Activated CD8-positive, alpha-beta memory T cell treated with anti-CD3 and anti-CD28 coated beads, Interleukin-2, amount 50 U/mL, for 48 hours (primary cell): ENCODE measurements at regions not wholly inside any gene's neighbourhood (a gene's known extent, or its start where the extent isn't known, plus 50 kb on each side); places are given as distances from the start of the nearest gene placed in this dataset.
"Not testable (repeated sequence)": the region's sequence is repeated elsewhere in the genome, so short reads cannot be mapped to it uniquely, and the experiment has no call there.

ENCODE experiments used
- DNase-seq: peaks from one replicate; pipeline ENCODE4 v3.0.0-alpha.2; 2020

DNA sequence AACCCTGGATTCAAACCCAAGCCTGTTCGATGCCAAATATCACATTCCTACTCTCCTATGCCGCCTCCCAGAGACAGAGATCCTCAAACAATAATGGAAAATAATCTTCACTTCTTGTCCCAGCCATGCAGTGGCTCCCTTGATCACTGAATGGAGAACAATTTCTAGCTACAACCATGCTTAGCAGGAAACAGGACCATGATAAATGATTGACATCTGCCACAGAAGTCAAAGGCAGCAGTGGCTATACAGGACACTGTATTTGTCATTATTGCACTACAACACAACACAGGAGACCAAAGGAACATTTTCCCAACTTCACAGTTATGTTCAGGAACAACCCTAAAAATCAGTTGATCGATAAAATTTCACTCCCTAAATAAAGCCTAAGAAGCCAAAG, 243.3 kb upstream of the SLC7A11 start:
- DNase-seq = no peak

DNA sequence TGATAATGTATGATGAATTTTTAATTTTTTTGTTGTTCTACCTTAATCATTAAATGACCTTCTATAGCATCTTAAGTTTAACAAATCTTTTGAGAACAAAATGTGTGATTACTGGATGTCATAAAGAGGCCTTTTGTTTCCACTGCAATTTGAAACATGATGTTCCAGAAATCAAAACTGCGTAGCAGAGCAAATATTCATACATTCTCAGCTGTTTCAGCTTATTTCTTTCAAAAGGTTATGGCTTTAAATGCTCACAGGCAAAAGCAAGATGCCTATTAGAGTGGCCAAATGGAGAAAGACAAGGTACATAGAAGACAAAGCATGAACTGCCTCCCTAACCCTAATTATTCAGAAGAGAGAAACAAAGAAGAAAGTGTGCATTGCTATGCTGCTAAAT, 233.0 kb upstream of the SLC7A11 start:
- DNase-seq = no peak

DNA sequence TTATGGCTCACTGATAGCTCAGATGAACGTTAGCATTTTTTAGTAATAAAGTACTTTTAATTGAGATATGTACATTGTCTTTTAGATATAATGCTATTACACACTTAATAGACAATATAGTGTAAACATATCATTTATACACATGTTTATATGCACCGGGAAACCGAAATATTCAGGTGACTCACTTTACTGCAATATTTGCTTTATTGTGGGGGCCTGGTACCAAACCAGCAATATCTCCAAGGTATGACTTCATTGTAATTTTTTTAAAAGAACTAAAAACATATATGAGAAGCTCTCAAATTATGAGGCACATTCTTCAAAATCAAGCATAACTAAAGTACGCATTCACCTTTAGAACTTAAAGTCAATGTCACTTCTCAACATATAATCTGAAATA, 231.2 kb upstream of the SLC7A11 start:
- DNase-seq = no peak

DNA sequence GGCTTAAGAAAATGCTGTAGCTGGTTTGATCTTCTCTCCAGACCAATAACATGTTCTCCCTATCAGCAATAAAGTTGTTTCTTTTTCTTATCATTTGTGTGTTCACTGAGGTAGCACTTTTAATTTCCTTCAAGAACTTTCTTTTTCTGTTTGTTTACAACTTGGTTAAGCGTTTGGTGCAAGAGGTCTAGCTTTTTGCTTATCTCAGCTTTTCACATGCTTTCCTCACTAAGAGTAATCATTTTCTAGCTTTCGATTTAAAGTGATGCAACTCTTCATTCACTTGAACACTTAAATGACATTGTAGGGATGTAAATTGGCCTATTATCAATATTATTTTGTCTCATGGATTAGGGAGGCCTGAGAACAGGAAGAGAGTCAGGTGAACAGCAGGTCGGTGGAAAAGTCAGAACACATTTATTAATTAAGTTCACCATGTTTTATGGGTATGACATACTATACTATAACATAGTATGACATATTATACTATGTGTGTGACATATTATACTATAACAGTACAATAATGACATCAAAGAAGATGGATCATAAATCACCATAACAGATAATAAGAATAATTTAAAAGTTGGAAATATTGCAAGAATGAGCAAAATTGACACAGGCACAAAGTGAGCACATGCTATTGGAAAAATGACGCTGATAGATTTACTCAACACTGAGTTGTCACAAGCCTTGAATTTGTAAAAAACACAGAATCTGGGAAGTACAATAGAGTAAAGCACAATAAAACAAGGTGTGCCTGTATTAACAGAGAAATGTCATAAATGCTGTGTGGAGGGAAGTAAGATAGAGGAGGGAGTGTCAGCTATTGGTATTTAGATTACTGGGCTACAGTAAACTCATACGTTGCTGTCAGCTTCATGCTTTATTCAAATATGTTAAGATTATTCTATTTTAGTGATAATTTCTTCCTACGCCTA, 218.6 kb upstream of the SLC7A11 start:
- no peak for DNase-seq

DNA sequence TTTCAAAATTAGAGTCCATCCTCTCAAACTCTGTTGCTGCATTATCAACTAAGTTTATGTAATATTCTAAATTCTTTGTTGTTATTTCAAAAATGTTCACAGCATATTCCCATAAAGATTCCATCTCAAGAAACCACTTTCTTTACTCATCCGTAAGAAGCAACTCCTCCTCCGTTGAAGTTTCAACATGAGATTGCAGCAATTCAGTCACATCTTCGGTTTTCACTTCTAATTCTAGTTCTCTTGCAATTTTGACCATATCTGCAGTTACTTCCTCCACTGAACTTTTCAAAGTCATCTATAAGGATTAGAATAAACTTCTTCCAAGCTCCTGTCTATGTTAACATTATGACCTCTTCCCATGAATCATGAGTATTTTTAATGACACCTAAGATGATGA, 216.6 kb upstream of the SLC7A11 start:
- DNase-seq = no peak

DNA sequence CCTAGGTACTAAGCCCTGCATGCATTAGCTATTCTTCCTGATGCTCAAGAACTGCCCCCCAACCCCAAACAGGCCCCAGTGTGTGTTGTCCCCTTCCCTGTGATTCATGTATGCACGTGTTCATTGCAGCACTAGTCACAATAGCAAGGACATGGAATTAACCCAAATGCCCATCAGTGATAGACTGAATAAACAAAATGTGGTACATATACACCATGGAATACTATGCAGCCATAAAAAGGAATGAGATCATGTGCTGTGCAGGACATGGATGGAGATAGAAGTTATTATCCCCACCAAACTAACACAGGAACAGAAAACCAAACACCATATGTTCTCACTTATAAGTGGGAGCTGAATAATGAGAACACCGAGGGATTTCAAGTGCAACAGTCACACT, 214.2 kb upstream of the SLC7A11 start:
- DNase-seq = not testable (repeated sequence)

DNA sequence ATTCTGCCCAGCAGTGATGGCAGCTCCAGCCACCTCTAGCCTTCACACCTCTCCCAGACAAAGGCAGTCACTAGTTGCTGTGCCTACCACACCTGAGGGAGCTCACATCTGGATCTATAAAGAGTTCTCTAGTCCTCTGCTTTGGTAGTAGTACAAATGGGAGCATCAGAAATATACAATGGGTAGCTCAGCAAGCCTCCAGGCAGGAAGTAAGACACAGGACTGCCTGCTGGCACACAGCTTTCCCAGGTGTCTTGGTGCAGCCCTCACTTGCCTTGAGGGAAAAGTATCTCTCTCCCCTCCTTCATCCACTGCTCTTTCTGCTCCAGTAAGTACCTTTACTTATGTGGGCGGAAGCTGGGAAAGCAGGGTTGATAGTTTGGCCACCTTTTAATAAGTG, 212.9 kb upstream of the SLC7A11 start:
- DNase-seq = no peak

DNA sequence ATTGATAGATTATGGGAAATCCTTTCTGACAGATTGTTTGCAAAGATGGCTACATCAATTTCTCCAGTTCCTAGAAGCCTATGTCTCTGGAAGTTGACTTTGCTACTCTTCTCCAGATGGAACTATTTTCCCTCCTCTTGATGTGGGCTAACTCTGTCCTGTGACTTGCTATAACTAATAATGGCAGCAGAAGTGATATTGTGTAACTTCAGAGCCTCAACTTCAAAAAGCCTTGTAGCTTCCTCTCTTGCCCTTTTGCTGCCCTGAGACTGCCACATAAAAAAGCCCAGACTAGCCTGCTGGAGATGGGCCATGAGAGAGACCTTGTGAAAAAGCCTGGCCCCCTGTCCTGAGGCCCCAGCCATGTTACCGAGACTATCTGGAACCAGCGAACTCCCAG, 210.7 kb upstream of the SLC7A11 start:
- DNase-seq = no peak

DNA sequence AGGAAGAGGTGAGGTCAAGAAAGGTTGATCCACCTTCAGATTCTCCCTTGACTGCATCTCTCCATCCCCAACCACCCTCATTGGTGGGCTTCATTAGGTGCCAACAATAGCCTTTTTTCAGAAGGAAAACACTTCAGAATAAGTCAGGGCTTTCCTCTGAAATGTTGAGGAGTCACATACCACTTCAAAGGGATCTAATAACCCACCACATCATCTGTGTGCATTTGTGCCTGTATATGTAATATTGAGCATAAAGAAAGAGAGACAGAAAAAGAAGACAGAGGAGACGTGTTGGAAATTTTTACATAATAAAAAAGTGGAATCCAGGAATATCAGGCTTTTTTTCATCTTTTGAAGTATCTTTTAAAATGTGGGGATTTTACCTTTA, 209.1 kb upstream of the SLC7A11 start:
- no peak for DNase-seq

DNA sequence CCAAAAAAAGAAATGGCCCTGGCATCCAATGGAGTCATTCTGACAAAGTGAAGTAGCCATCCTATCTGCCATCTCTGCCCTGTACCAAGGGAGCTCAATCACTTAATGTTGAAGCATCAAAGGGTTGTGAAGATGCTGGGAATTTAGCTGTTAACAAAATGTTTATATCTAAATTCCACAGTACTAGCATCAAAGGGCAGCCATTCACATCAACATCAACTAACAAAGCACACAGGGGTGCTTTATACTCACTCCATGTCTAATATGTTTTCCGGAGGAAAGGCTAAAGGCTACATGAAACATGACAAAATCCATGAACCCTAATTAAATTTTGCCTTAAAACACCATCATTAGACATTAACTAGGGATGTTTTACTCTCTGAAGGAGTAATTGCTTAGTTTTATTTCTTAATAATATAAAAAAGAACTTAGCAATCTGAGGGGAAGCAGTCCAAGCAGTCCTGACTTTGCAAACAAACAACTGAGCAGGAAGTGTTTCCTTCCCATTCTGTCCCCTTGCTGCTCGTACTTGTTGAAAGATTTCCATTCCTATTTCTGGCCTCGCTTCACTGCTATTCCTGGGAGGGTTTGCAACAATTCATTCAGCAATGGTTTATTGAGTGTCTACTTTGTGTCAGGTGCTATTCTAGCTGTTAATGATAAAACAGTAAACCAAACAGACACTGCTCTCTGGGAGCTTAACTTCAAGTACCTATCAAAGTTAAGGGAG, 208.6 kb upstream of the SLC7A11 start:
- no peak for DNase-seq

DNA sequence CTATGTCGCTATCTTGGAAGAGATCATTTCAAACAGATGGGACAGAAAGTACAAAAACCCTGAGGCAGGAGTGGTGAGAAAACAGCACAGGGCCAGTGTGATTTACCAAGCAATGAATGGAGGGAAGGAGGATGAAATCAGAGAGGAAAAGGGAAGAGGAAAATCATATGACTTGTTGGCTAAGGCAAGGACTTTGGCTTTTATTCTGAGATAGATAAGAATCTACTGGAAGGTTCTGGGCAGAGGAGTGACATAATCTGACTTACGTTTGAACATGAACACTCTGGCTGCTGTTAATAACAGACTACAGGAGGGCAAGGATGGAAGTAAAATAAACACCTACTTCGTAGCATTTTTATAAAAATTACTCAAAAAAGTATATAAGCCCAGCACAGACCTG, 207.8 kb upstream of the SLC7A11 start:
- DNase-seq = no peak

DNA sequence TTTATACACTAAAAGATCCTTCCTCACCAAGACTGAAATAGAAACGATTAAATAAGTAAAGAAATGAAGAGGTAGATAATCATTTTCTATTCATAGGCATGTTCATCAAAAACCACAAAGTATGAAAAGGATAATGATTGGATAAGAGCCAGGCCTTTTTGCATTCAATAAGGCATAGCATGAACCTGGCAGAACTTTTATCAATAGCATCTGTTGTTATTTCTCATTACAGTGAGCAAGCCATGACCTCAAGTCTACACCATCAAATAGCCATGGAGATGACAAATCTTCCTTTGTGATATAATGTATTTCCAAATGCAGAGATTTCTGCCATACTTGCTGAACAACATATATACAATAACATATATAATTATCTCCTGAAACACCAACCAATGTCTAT, 206.0 kb upstream of the SLC7A11 start:
- no peak for DNase-seq

DNA sequence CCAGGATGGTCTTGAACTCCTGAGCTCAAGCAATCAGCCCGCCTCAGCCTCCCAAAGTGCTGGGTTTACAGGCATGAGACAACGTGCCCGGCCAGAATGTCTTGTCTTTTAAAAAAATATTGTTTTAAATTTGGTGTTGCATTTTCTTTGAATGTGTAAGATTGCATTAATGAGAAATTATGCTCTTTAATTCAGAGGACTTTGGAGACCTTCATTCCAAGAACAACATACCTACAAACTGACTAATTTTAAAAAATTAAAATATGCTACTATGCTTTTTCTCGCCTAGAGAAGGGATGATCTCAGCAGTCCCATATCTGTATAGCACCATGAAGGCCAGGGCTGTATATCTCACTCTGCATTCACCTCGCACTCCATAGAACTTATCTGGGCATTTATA, 204.3 kb upstream of the SLC7A11 start:
- no peak for DNase-seq

DNA sequence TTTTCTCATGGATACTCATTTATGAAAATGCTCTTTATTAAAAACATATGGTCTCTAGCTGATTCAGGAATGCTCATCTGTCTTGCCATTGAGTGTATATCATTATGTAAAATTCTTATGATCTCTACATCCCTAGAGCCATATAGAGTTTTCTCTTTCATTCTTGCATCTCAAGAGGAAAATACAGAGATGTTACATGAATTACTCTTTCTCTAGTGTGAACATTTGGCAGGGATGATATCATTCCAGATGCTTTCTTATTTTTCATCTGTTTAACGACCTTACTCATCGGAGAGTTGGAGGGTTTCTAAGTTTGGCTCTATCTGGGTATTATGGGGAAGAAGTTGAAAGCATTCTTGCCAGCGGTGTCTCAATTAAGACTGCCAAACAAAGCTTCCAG, 202.9 kb upstream of the SLC7A11 start:
- DNase-seq = no peak

DNA sequence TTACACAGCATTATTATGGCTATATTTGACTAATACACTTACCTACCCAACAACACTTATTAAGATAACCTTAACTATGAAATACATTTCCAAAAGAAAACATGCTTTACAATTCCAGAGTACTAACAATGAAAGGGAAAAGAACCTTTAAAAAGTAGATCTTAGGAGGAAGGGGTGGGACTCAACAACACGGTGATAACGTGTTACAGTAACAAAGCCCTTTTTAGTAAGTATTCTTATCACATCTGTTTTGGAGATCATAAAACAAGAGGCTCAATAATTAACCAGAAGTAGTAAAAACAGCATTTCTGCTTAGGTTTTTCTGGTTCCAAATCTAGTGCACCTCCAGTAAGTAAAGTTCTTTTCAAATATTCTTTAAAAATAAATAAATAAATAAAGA, 202.1 kb upstream of the SLC7A11 start:
- DNase-seq = no peak

DNA sequence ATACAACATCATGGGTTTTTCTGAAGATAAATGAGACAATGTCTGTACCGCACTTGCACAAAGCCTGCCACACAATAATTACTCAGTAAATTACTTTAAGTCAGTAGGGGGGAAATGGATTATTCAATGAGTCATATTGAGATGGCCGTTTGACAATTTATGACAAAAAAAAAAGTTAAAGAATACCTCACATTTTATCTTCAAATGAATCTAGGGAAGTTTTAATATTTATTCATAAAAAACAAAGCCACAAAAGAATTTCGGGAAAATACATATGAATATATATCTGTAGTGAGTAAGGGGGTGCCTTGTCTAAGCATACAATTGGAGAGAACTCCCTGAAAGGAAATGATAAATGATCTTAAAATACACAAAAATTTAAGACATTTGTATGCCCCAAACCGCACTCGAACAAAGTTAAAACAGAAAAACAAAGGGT, 197.0 kb upstream of the SLC7A11 start:
- DNase-seq = no peak

DNA sequence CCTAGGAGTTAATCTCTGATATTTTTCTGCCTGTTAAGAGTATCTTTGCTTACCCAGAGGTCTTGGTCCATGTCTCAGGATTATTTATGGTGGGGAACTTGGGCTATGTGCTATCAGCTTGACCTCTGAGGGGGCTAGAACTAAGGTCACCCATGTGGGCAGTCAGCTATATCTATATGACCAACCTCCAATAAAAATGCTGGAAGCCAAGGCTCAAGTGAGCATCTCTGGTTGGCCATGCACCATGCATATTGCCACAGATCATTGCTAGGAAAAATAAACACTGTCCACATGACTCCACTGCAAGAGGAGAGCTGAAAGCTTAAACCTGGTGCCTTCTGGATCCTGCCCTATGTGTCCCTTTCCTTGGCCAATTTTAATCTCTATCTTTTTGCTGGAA, 196.5 kb upstream of the SLC7A11 start:
- no peak for DNase-seq

DNA sequence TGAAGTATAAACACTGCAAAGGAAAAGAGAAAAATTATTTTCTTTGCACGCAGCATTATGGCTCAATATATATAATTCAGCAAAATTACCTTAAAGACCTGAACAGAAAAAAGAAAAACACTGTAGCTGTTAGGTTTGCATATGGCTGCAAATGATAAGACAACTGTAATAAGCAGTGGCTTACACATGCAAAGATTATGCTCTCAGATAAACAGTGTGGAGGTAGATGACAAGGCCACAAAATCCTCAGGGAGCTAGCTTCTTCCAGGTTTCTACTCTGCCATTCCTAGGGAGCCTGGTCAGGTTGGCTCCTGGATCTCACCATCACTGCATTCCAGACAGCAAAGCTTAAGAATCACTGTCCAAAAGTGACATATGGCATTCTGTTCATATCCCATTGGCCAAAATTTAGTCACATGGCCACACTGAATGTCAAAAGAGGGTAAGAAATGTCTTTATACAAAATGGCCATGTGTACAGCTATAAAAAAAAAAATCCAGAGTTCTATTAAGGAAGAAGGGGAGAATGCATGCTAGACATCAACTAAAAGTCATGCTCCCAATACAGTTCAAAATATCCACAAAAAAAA, 195.2 kb upstream of the SLC7A11 start:
- DNase-seq = no peak

DNA sequence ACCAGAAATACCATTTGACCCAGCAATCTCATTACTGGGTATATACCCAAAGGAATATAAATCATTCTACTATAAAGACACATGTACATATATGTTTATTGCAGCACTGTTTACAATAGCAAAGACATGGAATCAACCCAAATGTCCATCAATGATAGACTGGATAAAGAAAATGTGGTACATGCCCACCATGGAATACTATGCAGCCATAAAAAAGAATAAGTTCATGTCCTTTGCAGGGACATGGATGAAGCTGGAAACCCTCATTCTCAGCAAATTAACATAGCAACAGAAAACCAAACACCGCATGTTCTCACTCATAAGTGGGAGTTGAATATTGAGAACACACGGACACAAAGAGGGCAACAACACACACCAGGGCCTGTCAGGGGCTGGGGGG, 193.6 kb upstream of the SLC7A11 start:
- not testable (repeated sequence) for DNase-seq

DNA sequence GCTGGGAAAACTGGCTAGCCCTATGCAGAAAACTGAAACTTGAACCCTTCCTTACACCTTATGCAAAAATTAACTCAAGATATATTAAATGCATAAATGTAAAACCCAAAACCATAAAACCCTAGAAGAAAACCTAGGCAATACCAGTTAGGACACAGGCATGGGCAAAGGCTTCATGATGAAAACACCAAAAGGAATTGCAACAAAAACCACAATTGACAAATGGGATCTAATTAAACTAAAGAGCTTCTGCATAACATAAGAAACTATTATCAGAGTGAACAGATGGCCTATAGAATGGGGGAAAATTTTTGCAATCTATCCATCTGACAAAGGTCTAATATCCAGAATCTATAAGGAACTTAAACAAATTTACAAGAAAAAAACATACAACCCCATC, 192.9 kb upstream of the SLC7A11 start:
- not testable (repeated sequence) for DNase-seq

DNA sequence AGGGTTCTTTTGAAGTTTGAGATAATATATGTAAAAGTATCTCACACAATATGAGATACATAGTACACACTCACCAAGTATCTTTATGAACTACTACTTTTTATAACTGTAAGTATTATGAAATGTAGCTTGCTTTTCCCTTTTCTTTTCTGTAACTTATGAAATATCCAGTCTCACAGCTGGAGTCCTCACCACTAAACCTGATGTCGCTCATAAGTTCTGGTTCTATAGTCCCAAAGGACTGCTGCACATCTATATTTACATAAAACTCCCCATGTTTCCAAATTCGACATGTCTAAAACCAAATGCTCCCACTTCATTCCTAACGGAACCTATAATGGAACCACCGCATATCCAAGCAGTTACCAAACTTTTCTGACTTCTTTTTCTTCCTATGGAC, 186.5 kb upstream of the SLC7A11 start:
- DNase-seq = no peak

DNA sequence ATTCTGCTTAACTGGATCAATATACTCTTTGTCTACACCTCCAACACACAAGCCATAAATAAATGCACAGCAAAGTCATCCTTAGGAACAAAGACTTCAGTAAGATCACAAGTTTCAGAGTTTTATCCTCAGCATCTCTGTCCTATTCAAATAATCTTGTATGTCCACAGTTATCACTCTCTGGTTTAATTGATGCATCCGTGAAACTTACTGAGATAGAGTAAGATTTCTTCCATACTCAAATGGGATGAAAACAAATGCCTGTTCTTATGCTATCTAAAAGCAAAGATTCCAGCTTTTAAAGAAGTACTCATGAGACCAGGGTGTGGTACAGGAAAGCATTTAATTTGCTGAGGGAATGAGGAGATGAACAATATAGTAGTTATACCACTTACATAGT, 184.6 kb upstream of the SLC7A11 start:
- DNase-seq = no peak

DNA sequence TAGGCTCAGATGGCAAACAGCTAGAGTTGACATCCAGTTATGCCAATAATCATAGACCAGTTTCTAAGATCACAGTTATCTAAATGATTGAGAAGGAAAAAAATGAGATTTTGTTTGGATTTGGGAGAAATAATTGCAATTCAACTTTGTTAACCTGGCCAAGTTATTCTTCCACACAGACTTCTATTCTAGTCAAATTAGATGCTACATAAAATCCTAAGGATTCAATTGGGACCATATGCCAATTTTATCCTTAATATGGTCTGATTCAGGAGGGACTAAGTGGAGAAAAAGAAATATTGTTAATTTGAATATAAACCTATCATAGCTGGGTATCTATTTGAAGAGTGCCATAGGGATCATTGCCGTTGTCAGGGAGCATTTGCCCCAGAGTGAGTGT, 178.3 kb upstream of the SLC7A11 start:
- no peak for DNase-seq

DNA sequence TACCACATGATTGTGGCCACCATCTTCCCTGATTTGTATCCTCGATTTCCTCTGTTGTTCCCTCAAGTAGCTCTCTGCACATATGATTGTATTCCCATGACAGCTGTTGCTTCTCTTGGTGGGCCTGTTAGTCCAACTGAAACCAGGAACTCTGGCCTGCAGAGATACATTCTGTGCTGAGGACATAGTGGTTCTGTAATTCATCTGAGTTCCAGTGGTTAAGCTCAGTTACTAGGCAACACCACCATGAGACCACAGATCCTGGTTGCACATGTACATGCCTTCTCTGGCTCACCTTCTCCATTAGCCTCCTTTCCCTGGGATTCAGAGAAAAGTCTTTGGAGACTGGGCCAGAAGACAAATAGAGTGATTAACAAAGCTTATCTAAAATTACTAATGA, 172.1 kb upstream of the SLC7A11 start:
- no peak for DNase-seq
